ENCODE measurements at regions not wholly inside any gene's neighbourhood (a gene's known extent, or its start where the extent isn't known, plus 50 kb on each side); places are given as distances from the start of the nearest gene placed in this dataset.
"Not testable (repeated sequence)": the region's sequence is repeated elsewhere in the genome, so short reads cannot be mapped to it uniquely, and the experiment has no call there.

DNA sequence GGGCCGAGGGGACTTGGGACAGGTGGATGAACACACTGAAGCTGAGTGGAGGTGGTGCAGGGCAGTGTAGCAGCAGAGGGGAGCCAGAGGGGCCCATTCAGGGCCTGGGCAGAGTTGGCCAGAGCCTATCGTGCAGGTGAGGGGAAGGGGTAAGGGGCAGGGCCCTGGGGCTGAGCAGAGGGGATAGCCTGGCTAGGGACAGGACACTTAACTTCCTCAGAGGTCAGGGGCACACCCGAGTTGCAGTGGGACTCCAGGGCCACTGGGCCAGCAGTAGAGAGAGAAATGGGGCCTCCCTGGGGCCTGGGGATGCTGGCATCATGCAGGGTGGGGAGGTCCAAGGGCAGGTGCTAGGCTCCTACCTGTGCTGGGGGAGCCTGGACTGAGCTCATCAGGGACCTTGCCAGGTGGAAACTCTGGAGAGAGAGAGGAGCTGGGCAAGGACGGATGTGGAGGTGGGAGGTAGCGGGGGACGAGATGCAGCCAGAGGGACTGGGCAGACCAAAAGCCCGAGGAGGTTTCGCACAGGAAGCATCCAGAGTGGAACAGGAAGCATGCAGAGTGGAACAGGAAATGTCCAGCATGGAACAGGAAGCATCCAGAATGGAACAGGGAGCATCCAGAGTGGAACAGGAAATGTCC, 104.0 kb downstream of the TMEM121 start:
- not testable (repeated sequence) for H3K4me1 ChIP-seq (ENCODE audit: insufficient read depth); H3K27ac ChIP-seq (ENCODE audit: low read depth); H3K36me3 ChIP-seq (ENCODE audit: insufficient read depth); DNase-seq (ENCODE audit: extremely low spot score); H3K4me3 ChIP-seq (ENCODE audit: low read depth, low read length)
- 80% methylated on average over 8 of the region's 8 CpGs for WGBS

GRCh38 chr14:105630935-105631779, 104.8 kb downstream of the TMEM121 start:
- 87% methylated on average over 19 of the region's 24 CpGs for WGBS
- DNase-seq (ENCODE audit: extremely low spot score): not testable (repeated sequence)

GRCh38 chr14:105632010-105632409, 105.6 kb downstream of the TMEM121 start:
- H3K4me1 ChIP-seq (ENCODE audit: insufficient read depth): no peaks in the 10 kb centered on the region
- 77% methylated on average over 3 of the region's 3 CpGs for WGBS
- DNase-seq (ENCODE audit: extremely low spot score): no peak
- no peak overlapping the region for H3K27ac ChIP-seq (ENCODE audit: low read depth)
- no peaks in the 10 kb centered on the region for H3K36me3 ChIP-seq (ENCODE audit: insufficient read depth)
- no peak overlapping the region for H3K4me3 ChIP-seq (ENCODE audit: low read depth, low read length)

More at GRCh38 chr14:105630935-105631779, 104.8 kb downstream of the TMEM121 start:
- not testable (repeated sequence) for H3K36me3 ChIP-seq (ENCODE audit: insufficient read depth); H3K4me3 ChIP-seq (ENCODE audit: low read depth, low read length); H3K4me1 ChIP-seq (ENCODE audit: insufficient read depth); H3K27ac ChIP-seq (ENCODE audit: low read depth)

- H3K36me3 ChIP-seq (ENCODE audit: insufficient read depth); H3K4me1 ChIP-seq (ENCODE audit: insufficient read depth); DNase-seq (ENCODE audit: extremely low spot score); H3K4me3 ChIP-seq (ENCODE audit: low read depth, low read length); H3K27ac ChIP-seq (ENCODE audit: low read depth): not testable (repeated sequence)
- WGBS: 77% methylated on average over 7 of the region's 7 CpGs
Observed at GRCh38 chr14:105633596-105633995, 107.2 kb downstream of the TMEM121 start.

DNA sequence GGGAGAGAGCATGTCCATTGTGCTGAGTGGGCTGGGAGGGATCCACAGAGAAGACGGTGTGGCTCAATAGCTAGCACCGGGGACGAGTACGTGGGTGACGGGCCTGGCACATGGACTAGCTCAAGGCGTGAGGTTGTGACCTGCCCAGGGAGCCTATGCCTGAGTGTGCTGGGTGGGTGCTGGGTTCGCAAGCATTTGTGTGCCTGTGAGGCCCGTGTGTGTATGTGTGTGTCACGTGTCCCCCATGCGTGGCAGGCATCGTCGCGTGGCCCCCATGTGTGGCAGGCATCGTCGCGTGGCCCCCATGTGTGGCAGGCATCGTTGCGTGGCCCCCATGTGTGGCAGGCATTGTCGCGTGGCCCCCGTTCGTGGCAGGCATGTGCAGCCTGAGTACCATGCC, 109.2 kb downstream of the TMEM121 start:
- Histone ChIP-seq H3K36me3 (ENCODE audit: insufficient read depth) (no peaks in the 10 kb centered on the region), H3K27ac (ENCODE audit: low read depth) (no peak overlapping the region), H3K4me3 (ENCODE audit: low read depth, low read length) (no peak overlapping the region), H3K4me1 (ENCODE audit: insufficient read depth) (no peaks in the 10 kb centered on the region)
- DNase-seq (ENCODE audit: extremely low spot score): no peak
- WGBS: 91% methylated on average over 22 of the region's 22 CpGs

DNA sequence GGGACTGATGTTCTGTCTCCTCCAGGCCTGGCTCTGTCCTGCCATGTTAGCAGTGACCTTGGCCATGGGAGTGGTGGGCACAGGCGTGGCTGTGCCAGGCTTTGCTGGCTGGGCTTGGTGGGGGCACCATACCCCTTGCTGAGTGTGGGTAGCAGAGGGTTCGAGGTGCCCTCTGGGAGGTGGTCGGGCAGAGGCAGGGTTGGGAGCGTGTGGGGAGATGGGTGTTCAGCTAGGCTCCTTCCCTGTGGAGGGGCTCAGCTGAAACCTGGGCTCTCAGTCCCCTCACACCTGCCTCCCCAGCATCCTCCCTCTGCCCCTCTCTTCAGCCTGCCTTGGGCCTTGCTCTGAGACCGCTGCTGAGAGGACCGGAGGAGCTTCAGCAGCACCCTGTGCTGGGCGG, 109.6 kb downstream of the TMEM121 start:
- not testable (repeated sequence) for DNase-seq (ENCODE audit: extremely low spot score); H3K4me1 ChIP-seq (ENCODE audit: insufficient read depth); H3K36me3 ChIP-seq (ENCODE audit: insufficient read depth); H3K4me3 ChIP-seq (ENCODE audit: low read depth, low read length); H3K27ac ChIP-seq (ENCODE audit: low read depth)
- WGBS: 77% methylated on average over 7 of the region's 7 CpGs

- 86% methylated on average over 4 of the region's 4 CpGs for WGBS
- Histone ChIP-seq H3K4me1 (ENCODE audit: insufficient read depth) (no peaks in the 10 kb centered on the region), H3K4me3 (ENCODE audit: low read depth, low read length) (no peak overlapping the region), H3K27ac (ENCODE audit: low read depth) (no peak overlapping the region), H3K36me3 (ENCODE audit: insufficient read depth) (no peaks in the 10 kb centered on the region)
- DNase-seq (ENCODE audit: extremely low spot score): no peak
Observed at GRCh38 chr14:105636935-105637334, 110.6 kb downstream of the TMEM121 start.

DNA sequence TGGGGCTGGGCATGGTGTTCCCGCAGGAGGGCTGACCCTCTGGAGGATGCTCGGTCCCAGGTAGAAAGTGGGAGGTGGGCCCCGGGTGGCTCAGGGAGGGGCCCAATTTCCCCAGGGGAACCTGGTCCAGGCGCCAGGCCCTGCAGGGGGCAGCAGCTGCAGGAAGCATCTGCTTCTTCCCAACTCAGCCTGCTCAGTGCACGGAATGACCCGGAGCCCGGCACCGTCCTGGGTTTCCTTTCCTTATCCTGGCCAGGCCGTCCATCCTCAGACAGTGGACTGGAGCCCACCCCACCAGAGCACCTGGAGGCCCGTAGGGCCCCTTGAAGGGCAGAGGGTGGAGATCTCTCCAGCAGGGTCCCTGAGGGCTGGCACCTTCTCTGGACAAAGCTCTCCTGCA, 111.0 kb downstream of the TMEM121 start:
- not testable (repeated sequence) for H3K36me3 ChIP-seq (ENCODE audit: insufficient read depth); H3K4me1 ChIP-seq (ENCODE audit: insufficient read depth); H3K4me3 ChIP-seq (ENCODE audit: low read depth, low read length); H3K27ac ChIP-seq (ENCODE audit: low read depth); DNase-seq (ENCODE audit: extremely low spot score)
- 84% methylated on average over 10 of the region's 10 CpGs for WGBS

- H3K27ac ChIP-seq (ENCODE audit: low read depth); H3K4me1 ChIP-seq (ENCODE audit: insufficient read depth); DNase-seq (ENCODE audit: extremely low spot score); H3K4me3 ChIP-seq (ENCODE audit: low read depth, low read length); H3K36me3 ChIP-seq (ENCODE audit: insufficient read depth): not testable (repeated sequence)
- WGBS: 80% methylated on average over 30 of the region's 33 CpGs
Observed at GRCh38 chr14:105639969-105640931, 113.9 kb downstream of the TMEM121 start.

GRCh38 chr14:105641075-105641937, 114.9 kb downstream of the TMEM121 start:
- H3K4me3 ChIP-seq (ENCODE audit: low read depth, low read length): no peak overlapping the region
- no peak for DNase-seq (ENCODE audit: extremely low spot score)
- no peaks in the 10 kb centered on the region for H3K36me3 ChIP-seq (ENCODE audit: insufficient read depth)
- no peak overlapping the region for H3K27ac ChIP-seq (ENCODE audit: low read depth)
- 88% methylated on average over 17 of the region's 17 CpGs for WGBS
- no peaks in the 10 kb centered on the region for H3K4me1 ChIP-seq (ENCODE audit: insufficient read depth)

DNA sequence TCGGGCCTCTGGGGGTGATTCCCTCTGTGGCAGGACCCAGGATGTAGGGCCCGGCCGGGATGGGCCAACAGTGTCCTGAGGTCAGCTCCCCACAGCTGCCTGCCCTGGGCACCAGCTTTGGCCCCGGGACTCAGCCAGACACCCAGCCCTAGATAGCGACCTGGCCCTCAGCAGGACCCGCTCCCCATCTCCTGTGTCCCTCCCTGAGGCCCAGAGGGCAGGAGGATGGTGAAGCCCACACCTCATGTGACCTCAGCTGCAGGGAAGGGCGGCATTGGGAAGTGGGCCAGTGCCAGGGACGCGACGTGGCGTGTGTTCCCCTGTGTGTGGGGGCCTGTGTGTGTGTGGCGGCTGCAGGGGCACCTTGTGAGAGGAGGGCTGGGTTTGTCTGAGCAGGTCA, 115.6 kb downstream of the TMEM121 start:
- H3K4me3 ChIP-seq (ENCODE audit: low read depth, low read length); DNase-seq (ENCODE audit: extremely low spot score); H3K4me1 ChIP-seq (ENCODE audit: insufficient read depth); H3K27ac ChIP-seq (ENCODE audit: low read depth); H3K36me3 ChIP-seq (ENCODE audit: insufficient read depth): not testable (repeated sequence)
- 84% methylated on average over 12 of the region's 12 CpGs for WGBS

- WGBS: 88% methylated on average over 18 of the region's 19 CpGs
- H3K4me3 ChIP-seq (ENCODE audit: low read depth, low read length); H3K36me3 ChIP-seq (ENCODE audit: insufficient read depth); H3K4me1 ChIP-seq (ENCODE audit: insufficient read depth); H3K27ac ChIP-seq (ENCODE audit: low read depth); DNase-seq (ENCODE audit: extremely low spot score): not testable (repeated sequence)
Observed at GRCh38 chr14:105642486-105642885, 116.1 kb downstream of the TMEM121 start.

Data from urinary bladder (tissue), 3 donors.